Breast epithelium (tissue), 4 donors: ENCODE measurements at regions not wholly inside any gene's neighbourhood (a gene's known extent, or its start where the extent isn't known, plus 50 kb on each side); places are given as distances from the start of the nearest gene placed in this dataset.
A peak's percentile ranks its signal among the peaks of the same experiment; 100 is the strongest.

ENCODE experiments used
- DNase-seq, 2 donors: peaks; one replicate each; pipeline ENCODE4 v3.0.0-alpha.2; 2019; ENCODE audit warnings: low spot score in 2 of 2
- H3K27ac ChIP-seq, 2 donors: fragments of 200-600 bp; sonication (generic) in 1 of 2; one replicate each; pipeline ENCODE4 v1.5.1; 2016 to 2019; ENCODE audit warnings: mild to moderate bottlenecking in 1 of 2
- H3K27me3 ChIP-seq, 2 donors: fragments of 200-600 bp; sonication (generic) in 1 of 2; one replicate each; pipeline versions ENCODE4 v1.5.1 to v1.6.0; 2017 to 2019; ENCODE audit warnings: control low read depth in 1 of 2, mild to moderate bottlenecking in 1 of 2
- H3K36me3 ChIP-seq: fragments of 200-600 bp; one replicate; pipeline ENCODE4 v1.5.1; 2019
- H3K4me1 ChIP-seq, 2 donors: fragments of 200-600 bp; sonication (generic); one replicate each; pipeline ENCODE4 v1.5.1; 2016 to 2019; ENCODE audit warnings: control low read depth in 1 of 2
- H3K4me3 ChIP-seq, 3 donors: fragments of 200-600 bp; sonication (generic); 1 replicate in 2 of 3; 2 replicates in 1 of 3; pipeline ENCODE4 v1.5.1; 2016 to 2019; ENCODE audit warnings: mild to moderate bottlenecking in 3 of 3, moderate library complexity in 2 of 3
- H3K9me3 ChIP-seq, 2 donors: fragments of 200-600 bp; sonication (generic) in 1 of 2; one replicate each; pipeline ENCODE4 v1.5.1; 2016 to 2019; ENCODE audit warnings: control low read depth in 1 of 2
- POLR2A ChIP-seq: fragments of 450-650 bp; IDR thresholded peaks from one replicate; pipeline ENCODE4 v1.6.1; 2016; ENCODE audit warnings: antibody characterized with exemption, mild to moderate bottlenecking, moderate library complexity
- POLR2AphosphoS5 ChIP-seq, 3 donors: sonication (generic); formaldehyde crosslinking; IDR thresholded peaks; one replicate each; pipeline ENCODE4 v1.6.1; 2017; ENCODE audit warnings: antibody characterized with exemption in 3 of 3
- intact Hi-C: fragments of 100-400 bp; cut with DNase I; formaldehyde crosslinking; loops from one replicate; pipeline ENCODE4 v1.15.1; 2023; ENCODE audit warnings: low total_unique reads
- TF ChIP-seq, protein P1 (sequence below), 3 donors: fragments of 450-650 bp; IDR thresholded peaks; one replicate each; pipeline ENCODE4 v1.5.1; 2016 to 2017; ENCODE audit warnings: antibody characterized with exemption in 3 of 3, mild to moderate bottlenecking in 3 of 3, moderate library complexity in 3 of 3

DNA sequence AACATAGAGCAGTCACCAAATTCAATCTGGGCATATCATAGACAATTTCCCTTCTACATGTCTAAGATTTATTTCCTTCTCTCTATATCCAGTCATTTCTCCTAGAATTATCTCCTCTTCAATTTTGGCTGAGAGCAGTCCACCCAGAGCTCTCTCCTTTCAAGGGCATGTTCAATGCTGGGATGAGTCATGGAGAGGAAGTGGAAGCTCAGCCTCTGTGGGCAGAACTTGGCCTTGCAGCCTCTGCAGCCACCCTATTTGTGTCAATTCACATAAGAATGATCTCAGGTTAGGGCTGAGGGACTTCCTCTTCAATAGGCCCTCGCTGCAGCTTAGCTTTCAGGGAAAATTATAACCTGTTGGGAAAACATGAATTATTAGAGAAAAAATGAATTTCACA, 560.8 kb downstream of the POM121L12 start:
- intact Hi-C loops, result no loop called here
- H3K36me3 ChIP-seq, result no peaks in the 10 kb centered on the region
- no peak for DNase-seq
- H3K27ac ChIP-seq, result no peak overlapping the region
- H3K9me3 ChIP-seq, result no peaks in the 10 kb centered on the region
- H3K27me3 ChIP-seq, result no peaks in the 10 kb centered on the region
- H3K4me1 ChIP-seq, result no peaks in the 10 kb centered on the region
- no peak overlapping the region for H3K4me3 ChIP-seq
- TF ChIP-seq POLR2AphosphoS5 (IDR thresholded peaks at IDR 0.05) (no peak), POLR2A (no peak)
- TF ChIP-seq, protein P1, sequence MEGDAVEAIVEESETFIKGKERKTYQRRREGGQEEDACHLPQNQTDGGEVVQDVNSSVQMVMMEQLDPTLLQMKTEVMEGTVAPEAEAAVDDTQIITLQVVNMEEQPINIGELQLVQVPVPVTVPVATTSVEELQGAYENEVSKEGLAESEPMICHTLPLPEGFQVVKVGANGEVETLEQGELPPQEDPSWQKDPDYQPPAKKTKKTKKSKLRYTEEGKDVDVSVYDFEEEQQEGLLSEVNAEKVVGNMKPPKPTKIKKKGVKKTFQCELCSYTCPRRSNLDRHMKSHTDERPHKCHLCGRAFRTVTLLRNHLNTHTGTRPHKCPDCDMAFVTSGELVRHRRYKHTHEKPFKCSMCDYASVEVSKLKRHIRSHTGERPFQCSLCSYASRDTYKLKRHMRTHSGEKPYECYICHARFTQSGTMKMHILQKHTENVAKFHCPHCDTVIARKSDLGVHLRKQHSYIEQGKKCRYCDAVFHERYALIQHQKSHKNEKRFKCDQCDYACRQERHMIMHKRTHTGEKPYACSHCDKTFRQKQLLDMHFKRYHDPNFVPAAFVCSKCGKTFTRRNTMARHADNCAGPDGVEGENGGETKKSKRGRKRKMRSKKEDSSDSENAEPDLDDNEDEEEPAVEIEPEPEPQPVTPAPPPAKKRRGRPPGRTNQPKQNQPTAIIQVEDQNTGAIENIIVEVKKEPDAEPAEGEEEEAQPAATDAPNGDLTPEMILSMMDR (IDR thresholded peaks at IDR 0.05), result no peak

DNA sequence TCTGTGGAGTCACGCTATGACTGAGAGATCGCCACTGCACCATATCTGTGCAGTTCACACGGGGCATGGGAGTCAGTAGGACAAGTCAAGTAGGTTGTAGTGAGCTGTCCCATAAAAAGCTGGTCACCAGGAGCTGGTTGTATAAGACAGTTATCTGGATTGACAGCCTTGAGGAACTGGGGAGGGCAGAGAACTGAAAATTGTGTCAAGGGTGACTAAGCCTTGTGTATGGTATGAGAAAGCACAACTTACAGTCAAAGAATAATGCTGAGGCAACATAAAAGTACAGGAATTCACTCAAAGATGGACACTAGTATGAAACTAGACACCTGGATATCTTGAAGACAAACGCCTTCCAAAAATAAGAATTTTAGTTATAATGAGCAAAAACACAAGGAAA, 564.9 kb downstream of the POM121L12 start:
- H3K9me3 ChIP-seq, result no peaks in the 10 kb centered on the region
- no peaks in the 10 kb centered on the region for H3K4me1 ChIP-seq
- TF ChIP-seq POLR2A (no peak), POLR2AphosphoS5 (IDR thresholded peaks at IDR 0.05) (no peak)
- TF ChIP-seq, protein P1 (IDR thresholded peaks at IDR 0.05), result no peak
- no peak for DNase-seq
- H3K27me3 ChIP-seq, result no peaks in the 10 kb centered on the region
- no peaks in the 10 kb centered on the region for H3K36me3 ChIP-seq
- no peak overlapping the region for H3K4me3 ChIP-seq
- no peak overlapping the region for H3K27ac ChIP-seq
- intact Hi-C loops, result no loop called here

DNA sequence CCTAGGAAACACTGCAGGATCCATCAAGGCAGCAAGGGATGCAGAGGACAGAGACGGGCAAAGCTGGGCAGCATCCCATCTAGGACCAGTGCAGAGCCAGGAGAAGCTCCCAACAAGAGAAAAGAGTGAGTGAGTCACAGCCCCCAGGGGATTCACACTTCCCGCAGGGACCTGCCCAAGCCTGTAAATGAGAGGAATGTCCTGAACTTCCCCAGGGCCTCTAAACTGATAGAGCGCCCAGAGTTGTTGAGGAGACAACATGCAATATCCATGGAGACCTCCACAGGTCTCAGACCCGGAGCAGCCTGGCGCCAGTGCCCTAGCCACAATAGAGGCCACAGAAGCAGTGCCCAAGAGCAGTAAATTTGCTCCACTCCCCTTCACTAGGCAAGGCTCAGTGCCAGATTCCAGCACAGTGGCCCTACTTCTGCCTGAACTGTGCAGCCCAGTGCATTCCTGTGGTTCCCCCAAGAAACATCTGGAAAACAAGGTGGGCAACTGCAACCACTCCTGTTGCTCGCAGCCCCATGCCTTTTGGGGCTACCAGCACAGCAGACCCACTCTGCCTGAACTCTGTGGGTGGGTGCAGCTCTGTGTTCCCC, 567.5 kb downstream of the POM121L12 start:
- DNase-seq, result peak in 1 of 2 donors; percentile 55
- H3K27ac ChIP-seq, result peak overlapping the region in 1 of 2 donors; percentile 36
- H3K4me3 ChIP-seq, result no peak overlapping the region
- no peaks in the 10 kb centered on the region for H3K27me3 ChIP-seq
- no peaks in the 10 kb centered on the region for H3K9me3 ChIP-seq
- intact Hi-C loops, result no loop called here
- H3K36me3 ChIP-seq, result no peaks in the 10 kb centered on the region
- no peaks in the 10 kb centered on the region for H3K4me1 ChIP-seq
- TF ChIP-seq POLR2AphosphoS5 (IDR thresholded peaks at IDR 0.05) (no peak), POLR2A (no peak)
- TF ChIP-seq, protein P1 (IDR thresholded peaks at IDR 0.05), result no peak

DNA sequence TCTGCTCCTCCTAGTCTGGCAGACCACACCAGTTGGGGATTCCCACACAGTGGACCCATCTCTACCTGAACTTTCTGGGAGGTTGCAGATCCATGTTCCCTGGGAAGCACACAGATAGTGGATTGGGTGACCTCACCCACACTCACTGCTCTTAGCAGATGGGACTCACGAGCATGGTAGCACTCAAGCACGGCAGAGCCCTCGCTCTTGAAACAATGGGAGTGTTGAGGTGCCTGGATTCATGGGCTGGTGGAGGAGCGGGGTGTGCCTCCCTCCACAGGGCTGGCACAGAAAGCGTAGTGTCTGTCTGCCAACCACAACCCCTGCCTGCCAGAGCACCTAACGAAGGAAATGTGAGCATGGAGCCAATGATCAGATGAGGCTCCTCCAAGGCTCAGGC, 568.0 kb downstream of the POM121L12 start:
- Histone ChIP-seq H3K4me3 (no peak overlapping the region), H3K27me3 (no peaks in the 10 kb centered on the region), H3K36me3 (no peaks in the 10 kb centered on the region), H3K9me3 (no peaks in the 10 kb centered on the region), H3K27ac (peak overlapping the region in 1 of 2 donors; percentile 36), H3K4me1 (no peaks in the 10 kb centered on the region)
- TF ChIP-seq, protein P1 (IDR thresholded peaks at IDR 0.05), result no peak
- TF ChIP-seq POLR2A, result no peak
- TF ChIP-seq POLR2AphosphoS5 (IDR thresholded peaks at IDR 0.05), result no peak
- intact Hi-C loops, result no loop called here
- no peak for DNase-seq

DNA sequence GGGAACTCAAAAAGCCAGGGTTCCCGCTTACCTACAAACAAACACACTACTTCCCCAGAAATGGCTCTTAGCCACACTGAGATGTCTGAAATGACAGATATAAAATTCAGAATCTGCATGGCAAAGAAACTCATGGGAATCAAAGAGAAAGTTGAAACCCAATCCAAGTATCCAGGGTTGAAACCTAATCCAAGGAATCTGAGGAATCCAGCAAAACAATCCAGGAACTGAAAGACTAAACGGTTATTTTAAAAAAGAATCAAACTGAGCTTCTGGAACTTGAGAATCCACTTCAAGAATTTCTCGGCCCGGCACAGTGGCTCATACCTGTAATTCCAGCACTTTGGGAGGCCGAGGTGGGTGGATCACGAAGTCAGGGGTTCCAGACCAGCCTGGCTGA, 568.8 kb downstream of the POM121L12 start:
- H3K27me3 ChIP-seq, result no peaks in the 10 kb centered on the region
- intact Hi-C loops, result no loop called here
- H3K36me3 ChIP-seq, result no peaks in the 10 kb centered on the region
- TF ChIP-seq POLR2AphosphoS5 (IDR thresholded peaks at IDR 0.05) (no peak), POLR2A (no peak)
- TF ChIP-seq, protein P1 (IDR thresholded peaks at IDR 0.05), result no peak
- DNase-seq, result no peak
- H3K27ac ChIP-seq, result no peak overlapping the region
- no peaks in the 10 kb centered on the region for H3K9me3 ChIP-seq
- H3K4me1 ChIP-seq, result no peaks in the 10 kb centered on the region
- no peak overlapping the region for H3K4me3 ChIP-seq
